ENCODE measurements at regions not wholly inside any gene's neighbourhood (a gene's known extent, or its start where the extent isn't known, plus 50 kb on each side); places are given as distances from the start of the nearest gene placed in this dataset.

DNA sequence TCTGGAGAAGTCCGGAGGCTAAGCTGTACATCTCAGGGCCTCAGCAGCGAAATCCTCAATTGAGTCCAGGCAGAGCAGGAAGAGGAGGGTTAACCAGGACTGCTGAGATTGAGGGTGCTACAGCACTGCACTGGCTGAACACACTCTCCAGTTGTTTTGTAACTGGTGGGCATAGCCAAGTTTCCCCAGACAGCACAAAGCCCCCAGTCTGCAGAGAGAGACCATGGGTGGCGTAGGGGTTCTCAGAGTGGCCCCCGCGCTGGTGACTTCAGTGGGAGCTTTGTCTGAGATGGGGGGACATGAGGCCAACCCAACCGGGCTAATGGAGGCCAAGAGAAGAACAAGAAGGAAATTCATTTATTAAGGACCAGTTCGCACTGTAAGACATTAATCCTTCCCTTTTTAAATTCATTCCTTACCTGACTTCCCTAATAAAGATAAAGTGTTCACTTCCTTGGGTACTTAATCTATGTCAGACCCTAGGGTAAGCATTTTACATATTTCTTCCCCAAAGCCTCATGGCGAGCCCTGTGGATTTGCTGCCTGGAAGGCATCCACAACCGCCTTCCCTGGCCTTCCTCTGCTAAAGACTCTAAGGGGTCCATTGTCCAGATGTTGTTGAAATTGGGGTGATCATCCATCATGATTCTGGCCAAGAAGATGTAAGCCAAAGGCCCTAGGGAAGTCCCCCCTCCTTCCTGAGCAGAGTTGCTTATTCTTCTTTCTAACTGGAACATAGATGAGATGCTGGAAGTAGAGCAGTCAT, 121.4 kb upstream of the CHST15 start:
- Histone ChIP-seq H4K91ac (ENCODE audit: insufficient read depth, low read depth, low read length) (no peak overlapping the region), H3K4me2 (ENCODE audit: low read depth, low read length) (no peak overlapping the region), H3K79me1 (ENCODE audit: low read depth in 1 of 2, low read length in 2 of 2) (no peaks in the 10 kb centered on the region), H2AK9ac (replicated peaks; ENCODE audit: low read depth, low read length, poor library complexity) (no peak overlapping the region), H3K23ac (ENCODE audit: low read depth, low read length) (no peak overlapping the region), H3K4ac (ENCODE audit: low read depth, low read length) (no peak overlapping the region), H4K8ac (ENCODE audit: low read depth in 2 of 2, low read length in 2 of 2) (no peak overlapping the region), H3K27ac (ENCODE audit: insufficient read depth, low read length) (no peak overlapping the region), H3K9ac (ENCODE audit: low read depth, low read length) (no peak overlapping the region), H4K5ac (ENCODE audit: low read depth, low read length) (no peak overlapping the region), H2BK20ac (ENCODE audit: low read depth, low read length) (no peak overlapping the region), H3K27me3 (ENCODE audit: control insufficient read depth, insufficient read depth, low read length) (no peaks in the 10 kb centered on the region), H3K36me3 (ENCODE audit: control insufficient read depth, insufficient read depth, low read length) (no peaks in the 10 kb centered on the region), H3K9me3 (ENCODE audit: control insufficient read depth, insufficient read depth, low read length) (peaks cover 36% of the 10 kb centered on the region), H2BK15ac (ENCODE audit: low read depth, low read length) (no peak overlapping the region), H2BK120ac (ENCODE audit: low read depth, low read length) (no peak overlapping the region), H3K9me1 (ENCODE audit: insufficient read depth, low read length) (no peaks in the 10 kb centered on the region), H3K4me3 (ENCODE audit: insufficient read depth, low read depth, low read length) (no peak overlapping the region), H4K20me1 (ENCODE audit: insufficient read depth, low read length) (no peaks in the 10 kb centered on the region), H2AFZ (replicated peaks; ENCODE audit: low read length, poor library complexity) (no peak overlapping the region), H2AK5ac (ENCODE audit: low read depth, low read length) (no peak overlapping the region), H2BK5ac (ENCODE audit: low read depth, low read length, poor library complexity, severe bottlenecking) (no peak overlapping the region), H3K56ac (ENCODE audit: extremely low read depth, insufficient read depth, low read length) (no peak overlapping the region), H3K18ac (ENCODE audit: low read depth, low read length) (no peak overlapping the region), H3K14ac (replicated peaks; ENCODE audit: low read depth, low read length) (no peak overlapping the region), H3K4me1 (ENCODE audit: control insufficient read depth, insufficient read depth, low read length) (no peaks in the 10 kb centered on the region)
- dilution Hi-C loops (cut with HindIII; ENCODE audit: low sequenced_read_pairs, unreplicated experiment) = no loop called here
- TF ChIP-seq FOS (IDR thresholded peaks at IDR 0.05; ENCODE audit: low read depth, low read length) (no peak), CHD1 (IDR thresholded peaks at IDR 0.05; ENCODE audit: low read depth, low read length) (no peak), MXI1 (IDR thresholded peaks at IDR 0.05; ENCODE audit: borderline replicate concordance, low read depth, low read length) (no peak), RCOR1 (IDR thresholded peaks at IDR 0.05; ENCODE audit: insufficient replicate concordance, low read length) (no peak), CEBPB (IDR thresholded peaks at IDR 0.05; ENCODE audit: low read depth, low read length) (no peak), RFX5 (IDR thresholded peaks at IDR 0.05; ENCODE audit: low read depth, low read length) (no peak), BHLHE40 (IDR thresholded peaks at IDR 0.05; ENCODE audit: low read depth, low read length) (no peak)
- TF ChIP-seq, protein P1, sequence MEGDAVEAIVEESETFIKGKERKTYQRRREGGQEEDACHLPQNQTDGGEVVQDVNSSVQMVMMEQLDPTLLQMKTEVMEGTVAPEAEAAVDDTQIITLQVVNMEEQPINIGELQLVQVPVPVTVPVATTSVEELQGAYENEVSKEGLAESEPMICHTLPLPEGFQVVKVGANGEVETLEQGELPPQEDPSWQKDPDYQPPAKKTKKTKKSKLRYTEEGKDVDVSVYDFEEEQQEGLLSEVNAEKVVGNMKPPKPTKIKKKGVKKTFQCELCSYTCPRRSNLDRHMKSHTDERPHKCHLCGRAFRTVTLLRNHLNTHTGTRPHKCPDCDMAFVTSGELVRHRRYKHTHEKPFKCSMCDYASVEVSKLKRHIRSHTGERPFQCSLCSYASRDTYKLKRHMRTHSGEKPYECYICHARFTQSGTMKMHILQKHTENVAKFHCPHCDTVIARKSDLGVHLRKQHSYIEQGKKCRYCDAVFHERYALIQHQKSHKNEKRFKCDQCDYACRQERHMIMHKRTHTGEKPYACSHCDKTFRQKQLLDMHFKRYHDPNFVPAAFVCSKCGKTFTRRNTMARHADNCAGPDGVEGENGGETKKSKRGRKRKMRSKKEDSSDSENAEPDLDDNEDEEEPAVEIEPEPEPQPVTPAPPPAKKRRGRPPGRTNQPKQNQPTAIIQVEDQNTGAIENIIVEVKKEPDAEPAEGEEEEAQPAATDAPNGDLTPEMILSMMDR (conservative IDR thresholded peaks at IDR 0.05; ENCODE audit: low read depth, low read length) = no peak
- TF ChIP-seq, protein P2, sequence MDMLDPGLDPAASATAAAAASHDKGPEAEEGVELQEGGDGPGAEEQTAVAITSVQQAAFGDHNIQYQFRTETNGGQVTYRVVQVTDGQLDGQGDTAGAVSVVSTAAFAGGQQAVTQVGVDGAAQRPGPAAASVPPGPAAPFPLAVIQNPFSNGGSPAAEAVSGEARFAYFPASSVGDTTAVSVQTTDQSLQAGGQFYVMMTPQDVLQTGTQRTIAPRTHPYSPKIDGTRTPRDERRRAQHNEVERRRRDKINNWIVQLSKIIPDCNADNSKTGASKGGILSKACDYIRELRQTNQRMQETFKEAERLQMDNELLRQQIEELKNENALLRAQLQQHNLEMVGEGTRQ (IDR thresholded peaks at IDR 0.05; ENCODE audit: low read depth, low read length) = no peak
- no CpG with 5 or more reads among the region's 9 CpGs for WGBS, 2 experiments (ENCODE audit: extremely low coverage in 2 of 2, insufficient read length in 1 of 2)
- no peak for ATAC-seq (ENCODE audit: low read depth)
- no peak for DNase-seq
- in situ Hi-C loops (cut with MboI; ENCODE audit: low sequenced_read_pairs) = no loop called here
- POLR2A ChIA-PET (ENCODE audit: unreplicated experiment) = no interaction called here
- intact Hi-C loops (cut with micrococcal nuclease) = no loop called here
- CTCF ChIA-PET = no interaction called here
- no TSS peak for BruUV-seq (replicated peaks)
